Common myeloid progenitor, CD34-positive (primary cell): ENCODE measurements at regions not wholly inside any gene's neighbourhood (a gene's known extent, or its start where the extent isn't known, plus 50 kb on each side); places are given as distances from the start of the nearest gene placed in this dataset.

ENCODE experiments used
- CTCF ChIA-PET: fragments of 350-600 bp; sonication (Branson Sonifier 250); formaldehyde crosslinking; loops from one replicate; lab custom pipeline; 2021; ENCODE audit warnings: antibody characterized with exemption; lab: Charles Lee
- POLR2A ChIA-PET: fragments of 350-600 bp; sonication (Branson Sonifier 250); formaldehyde crosslinking; loops from one replicate; lab custom pipeline; 2021; ENCODE audit warnings: antibody characterized with exemption; lab: Charles Lee
- DNase-seq, 3 donors: peaks; one replicate each; pipeline versions ENCODE4 v3.0.0 to v3.0.0-alpha.2; 2013
- H3K27ac ChIP-seq, 2 experiments: 1 replicate in 1 of 2; 2 replicates in 1 of 2; pipeline ENCODE4 v1.7.0; 2013; ENCODE audit warnings: inconsistent platforms in 2 of 2, low read length in 2 of 2, mild to moderate bottlenecking in 2 of 2, low read depth in 1 of 2, moderate library complexity in 1 of 2; ENCODE audit not compliant: severe bottlenecking in 2 of 2, insufficient read depth in 1 of 2, poor library complexity in 1 of 2
- H3K27me3 ChIP-seq, 5 experiments: replicated peaks in 2 of 5; 1 replicate in 3 of 5; 2 replicates in 2 of 5; pipeline versions ENCODE4 v1.6.1 to v1.7.0; 2013; ENCODE audit warnings: low read length in 4 of 5, mild to moderate bottlenecking in 2 of 5, moderate library complexity in 2 of 5, inconsistent platforms in 1 of 5; ENCODE audit not compliant: insufficient read depth in 5 of 5, control insufficient read depth in 4 of 5
- H3K36me3 ChIP-seq, 4 experiments: 1 replicate in 2 of 4; 2 replicates in 2 of 4; pipeline versions ENCODE4 v1.6.1 to v1.7.0; 2013; ENCODE audit warnings: low read length in 3 of 4, control low read depth in 1 of 4, mild to moderate bottlenecking in 1 of 4; ENCODE audit not compliant: control insufficient read depth in 4 of 4, insufficient read depth in 4 of 4
- H3K4me1 ChIP-seq, 4 experiments: 1 replicate in 3 of 4; 2 replicates in 1 of 4; pipeline versions ENCODE4 v1.6.1 to v1.7.1; 2013; ENCODE audit warnings: low read length in 3 of 4, mild to moderate bottlenecking in 3 of 4, control low read depth in 1 of 4, inconsistent platforms in 1 of 4, moderate library complexity in 1 of 4; ENCODE audit not compliant: control insufficient read depth in 4 of 4, insufficient read depth in 4 of 4; ENCODE audit errors: control extremely low read depth in 1 of 4
- H3K4me3 ChIP-seq, 7 experiments: 1 replicate in 4 of 7; 2 replicates in 3 of 7; pipeline versions ENCODE4 v1.5.1 to v1.7.0; 2013; ENCODE audit warnings: mild to moderate bottlenecking in 7 of 7, low read length in 6 of 7, moderate library complexity in 6 of 7, inconsistent platforms in 2 of 7, low read depth in 2 of 7, control low read depth in 1 of 7; ENCODE audit not compliant: insufficient read depth in 4 of 7, control insufficient read depth in 1 of 7; ENCODE audit errors: extremely low read depth in 1 of 7
- H3K9me3 ChIP-seq, 5 experiments: 1 replicate in 4 of 5; 2 replicates in 1 of 5; pipeline versions ENCODE4 v1.6.1 to v1.7.1; 2013; ENCODE audit warnings: low read length in 4 of 5, mild to moderate bottlenecking in 2 of 5, inconsistent platforms in 1 of 5, low read depth in 1 of 5, moderate library complexity in 1 of 5; ENCODE audit not compliant: control insufficient read depth in 4 of 5, insufficient read depth in 2 of 5; ENCODE audit errors: control extremely low read depth in 1 of 5
- WGBS: methylation state at CpG from one replicate; pipeline ENCODE4 v1.1.5; 2013; ENCODE audit not compliant: insufficient coverage; 5-methylcytosine and 5-hydroxymethylcytosine counted together

DNA sequence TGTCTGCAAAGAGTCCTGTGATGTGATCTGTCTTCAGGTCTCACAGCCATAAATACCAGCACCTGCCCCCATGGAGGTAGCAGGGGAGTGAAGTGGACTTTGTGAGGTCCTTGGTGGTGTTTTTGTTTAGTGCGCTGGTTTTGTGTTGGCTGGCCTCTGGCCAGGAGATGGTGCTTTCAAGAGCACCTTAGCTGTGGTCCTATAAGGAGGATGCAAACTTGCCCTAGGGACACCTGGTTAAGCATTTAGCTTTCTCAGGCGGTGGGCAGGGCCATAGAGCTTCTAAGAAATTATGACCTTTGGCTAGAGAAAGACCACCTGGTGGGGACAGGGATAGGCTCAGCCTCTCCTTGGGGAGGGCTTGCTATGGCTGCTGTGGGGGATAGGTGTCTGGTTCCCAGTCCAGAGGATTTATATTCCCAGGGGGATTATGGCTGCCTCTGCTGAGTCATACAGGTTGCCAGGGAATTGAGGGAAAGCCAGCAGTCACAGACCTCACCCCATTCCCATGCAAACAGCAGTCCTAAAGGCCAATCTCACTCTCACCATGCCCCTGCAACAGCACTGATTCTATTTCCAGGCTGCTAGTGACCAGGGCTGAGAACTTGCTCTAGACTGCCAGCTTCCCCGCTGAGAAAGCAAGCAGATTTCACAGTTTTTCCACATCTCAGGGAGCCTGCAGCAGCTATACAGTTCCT lies 259.3 kb downstream of the TFAP2B start:
- Histone ChIP-seq H3K4me1 (no peaks in the 10 kb centered on the region), H3K27me3 (no peaks in the 10 kb centered on the region), H3K27ac (no peak overlapping the region), H3K4me3 (no peak overlapping the region), H3K9me3 (no peaks in the 10 kb centered on the region), H3K36me3 (no peaks in the 10 kb centered on the region)
- ChIA-PET POLR2A (no interaction called here), CTCF (no interaction called here)
- no peak for DNase-seq
- 86% methylated on average over 3 of the region's 3 CpGs for WGBS

- Histone ChIP-seq H3K9me3 (peaks cover 0 to 15% (median 1%) of the 10 kb centered on the region in 5 experiments), H3K27ac (no peak overlapping the region), H3K4me1 (no peaks in the 10 kb centered on the region), H3K36me3 (no peaks in the 10 kb centered on the region), H3K27me3 (no peaks in the 10 kb centered on the region), H3K4me3 (no peak overlapping the region)
- ChIA-PET POLR2A (no interaction called here), CTCF (no interaction called here)
- DNase-seq, result peak in 1 of 3 donors; percentile 7
Observed at GRCh38 chr6:51090343-51090742, 271.7 kb downstream of the TFAP2B start.

DNA sequence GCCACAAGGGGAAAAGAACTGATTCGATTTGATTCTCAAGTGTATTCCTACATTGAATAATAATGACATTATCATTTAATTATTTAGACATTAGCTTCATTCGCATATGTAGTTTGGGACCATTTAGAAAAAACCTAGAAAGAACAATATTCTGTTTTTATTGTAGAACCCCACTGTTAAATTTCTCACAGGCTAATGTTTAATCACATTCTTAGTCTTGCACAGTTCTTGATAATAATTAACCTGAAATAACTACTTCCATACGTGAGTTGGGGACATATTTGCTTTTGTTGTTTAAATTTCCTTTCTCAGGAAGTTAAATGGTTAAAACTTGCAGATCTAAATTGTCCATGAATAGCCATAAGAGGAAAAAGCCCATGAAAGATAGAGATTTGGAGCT lies 275.2 kb downstream of the TFAP2B start:
- no peaks in the 10 kb centered on the region for H3K27me3 ChIP-seq
- ChIA-PET POLR2A (interaction anchor here (0.7 kb wide), 1 partner anchor 223 kb away, joined by 3 read pairs; no protein-coding TSS in a partner anchor), CTCF (no interaction called here)
- H3K27ac ChIP-seq, result no peak overlapping the region
- H3K4me1 ChIP-seq, result no peaks in the 10 kb centered on the region
- DNase-seq, result no peak
- no CpG with 5 or more reads among the region's 3 CpGs for WGBS
- H3K4me3 ChIP-seq, result no peak overlapping the region
- H3K9me3 ChIP-seq, result peaks cover 0 to 15% (median 1%) of the 10 kb centered on the region in 5 experiments
- no peaks in the 10 kb centered on the region for H3K36me3 ChIP-seq

DNA sequence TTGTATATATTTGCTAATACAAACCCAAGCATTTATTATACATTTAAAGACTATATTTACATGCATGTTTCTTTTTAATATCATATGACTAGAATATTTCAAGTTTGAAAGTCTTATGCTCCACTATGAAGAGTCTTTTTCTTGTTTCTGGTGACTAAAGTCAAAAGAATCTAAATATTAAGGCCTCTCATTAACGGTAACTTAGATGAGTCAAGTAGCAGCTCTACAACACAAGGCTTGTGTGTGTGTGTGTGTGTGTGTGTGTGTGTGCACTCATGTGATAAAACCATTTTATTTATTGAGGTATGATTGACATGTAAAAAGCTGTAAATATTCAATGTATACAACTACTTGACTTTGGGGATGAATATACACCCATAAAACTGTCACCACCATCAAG lies 275.6 kb downstream of the TFAP2B start:
- WGBS, result no CpG with 5 or more reads among the region's 1 CpG
- Histone ChIP-seq H3K27ac (no peak overlapping the region), H3K4me1 (no peaks in the 10 kb centered on the region), H3K9me3 (peaks cover 0 to 15% (median 1%) of the 10 kb centered on the region in 5 experiments), H3K4me3 (no peak overlapping the region), H3K36me3 (no peaks in the 10 kb centered on the region), H3K27me3 (no peaks in the 10 kb centered on the region)
- no peak for DNase-seq
- ChIA-PET POLR2A (interaction anchor here (0.7 kb wide), 1 partner anchor 222 kb away, joined by 3 read pairs; no protein-coding TSS in a partner anchor), CTCF (no interaction called here)

- no peaks in the 10 kb centered on the region for H3K27me3 ChIP-seq
- no peak overlapping the region for H3K4me3 ChIP-seq
- WGBS, result 91% methylated on average over 4 of the region's 5 CpGs
- CTCF ChIA-PET, result interaction anchor here (1.5 to 1.9 kb wide), 2 partner anchors 10 to 12 kb away, joined by 4 to 5 read pairs; no protein-coding TSS in a partner anchor
- no peak overlapping the region for H3K27ac ChIP-seq
- POLR2A ChIA-PET, result no interaction called here
- no peaks in the 10 kb centered on the region for H3K36me3 ChIP-seq
- H3K9me3 ChIP-seq, result no peaks in the 10 kb centered on the region
- no peaks in the 10 kb centered on the region for H3K4me1 ChIP-seq
- no peak for DNase-seq
Observed at GRCh38 chr6:51098246-51098645, 279.6 kb downstream of the TFAP2B start.

DNA sequence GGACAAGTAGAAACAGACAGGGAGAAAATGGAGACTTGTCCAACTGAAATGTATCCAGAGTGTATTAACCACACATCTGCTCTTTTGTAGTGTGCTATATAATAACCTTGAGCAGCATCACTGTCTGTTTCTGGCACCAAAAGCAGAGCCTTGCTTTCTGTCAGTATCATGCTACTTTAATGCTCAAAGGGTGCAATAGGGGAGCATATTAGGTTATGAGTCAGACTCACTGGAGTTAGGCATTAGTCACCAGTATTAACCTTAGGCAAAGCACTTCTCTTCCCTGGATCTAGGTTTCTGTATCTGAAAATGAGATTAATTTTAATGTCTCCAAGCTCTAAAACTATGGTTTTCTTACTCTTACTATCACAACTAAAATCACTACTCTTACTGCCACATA lies 280.1 kb downstream of the TFAP2B start:
- Histone ChIP-seq H3K27ac (no peak overlapping the region), H3K36me3 (no peaks in the 10 kb centered on the region), H3K9me3 (no peaks in the 10 kb centered on the region), H3K4me3 (no peak overlapping the region), H3K27me3 (no peaks in the 10 kb centered on the region), H3K4me1 (no peaks in the 10 kb centered on the region)
- ChIA-PET POLR2A (no interaction called here), CTCF (interaction anchor here (1.9 kb wide), 1 partner anchor 12 kb away, joined by 5 read pairs; no protein-coding TSS in a partner anchor)
- DNase-seq, result no peak

DNA sequence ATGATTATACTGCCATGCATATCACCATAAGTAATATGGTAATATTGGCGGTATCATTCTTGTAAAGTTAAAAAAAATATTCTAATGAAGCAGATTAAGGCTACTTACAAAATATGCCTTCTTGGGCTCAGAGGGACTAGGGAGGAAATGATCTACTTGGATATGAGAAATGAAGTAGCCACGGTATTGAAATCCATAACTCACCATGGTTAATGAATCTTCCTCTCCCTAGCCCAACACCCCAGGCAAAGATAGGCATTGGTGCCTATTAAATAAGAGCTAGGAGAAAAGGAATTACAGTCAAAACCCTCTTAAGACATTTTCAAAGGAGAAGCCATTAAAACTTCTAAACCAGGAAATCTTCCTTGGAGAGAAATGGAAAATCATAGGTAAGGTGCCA lies 280.5 kb downstream of the TFAP2B start:
- H3K9me3 ChIP-seq, result no peaks in the 10 kb centered on the region
- ChIA-PET POLR2A (no interaction called here), CTCF (interaction anchor here (1.9 kb wide), 1 partner anchor 12 kb away, joined by 5 read pairs; no protein-coding TSS in a partner anchor)
- no peaks in the 10 kb centered on the region for H3K4me1 ChIP-seq
- DNase-seq, result no peak
- H3K36me3 ChIP-seq, result no peaks in the 10 kb centered on the region
- H3K27ac ChIP-seq, result no peak overlapping the region
- no peak overlapping the region for H3K4me3 ChIP-seq
- H3K27me3 ChIP-seq, result no peaks in the 10 kb centered on the region
- no CpG with 5 or more reads among the region's 2 CpGs for WGBS
